ENCODE measurements at regions not wholly inside any gene's neighbourhood (a gene's known extent, or its start where the extent isn't known, plus 50 kb on each side); places are given as distances from the start of the nearest gene placed in this dataset.

GRCh38 chr3:96106701-96107100, 707.7 kb upstream of the EPHA6 start:
- H3K4me1 Mint-ChIP-seq (ENCODE audit: low read depth): no peaks in the 10 kb centered on the region
- H3K27ac Mint-ChIP-seq: no peak overlapping the region
- H3K36me3 Mint-ChIP-seq (ENCODE audit: insufficient read depth): no peaks in the 10 kb centered on the region
- H3K9me3 Mint-ChIP-seq (ENCODE audit: low read depth): no peaks in the 10 kb centered on the region
- no peak for DNase-seq (ENCODE audit: low spot score, unreplicated experiment)
- H3K4me3 Mint-ChIP-seq (ENCODE audit: low read depth): no peak overlapping the region
- H3K27me3 Mint-ChIP-seq: no peaks in the 10 kb centered on the region
- no peak for TF ChIP-seq CTCF (IDR thresholded peaks at IDR 0.05; ENCODE audit: unreplicated experiment)

All from progenitor cell of endocrine pancreas (in vitro differentiated cells).